HEK293 (cell line): ENCODE measurements at regions not wholly inside any gene's neighbourhood (a gene's known extent, or its start where the extent isn't known, plus 50 kb on each side); places are given as distances from the start of the nearest gene placed in this dataset.
"Not testable (repeated sequence)": the region's sequence is repeated elsewhere in the genome, so short reads cannot be mapped to it uniquely, and the experiment has no call there.

Experiments
- CTCF ChIA-PET: fragments of 350-600 bp; formaldehyde crosslinking; extraction: SDS; loops from one replicate; lab custom pipeline; 2021; ENCODE audit warnings: antibody characterized with exemption; lab: Yijun Ruan, JAX
- POLR2A ChIA-PET: fragments of 300-600 bp; formaldehyde crosslinking; extraction: SDS; loops from one replicate; lab custom pipeline; 2020; ENCODE audit warnings: antibody characterized with exemption, inconsistent platforms; lab: Yijun Ruan, JAX
- H3K27ac ChIP-seq: fragments of 200-500 bp; sonication (Bioruptor generic); 2 replicates; pipeline ENCODE4 v1.5.1; 2014; ENCODE audit warnings: low read depth, low read length, control low read depth, inconsistent platforms; ENCODE audit errors: extremely low read depth
- H3K36me3 ChIP-seq, 2 experiments: fragments of 200-500 bp in 1 of 2; sonication (Bioruptor generic) in 1 of 2; 1 replicate in 1 of 2; 2 replicates in 1 of 2; pipeline ENCODE4 v1.5.1; 2014 to 2017; ENCODE audit warnings: inconsistent platforms in 2 of 2, low read length in 2 of 2; ENCODE audit not compliant: control insufficient read depth in 2 of 2, insufficient read depth in 1 of 2
- H3K4me1 ChIP-seq: fragments of 200-500 bp; sonication (Bioruptor generic); 2 replicates; pipeline ENCODE4 v1.5.1; 2014; ENCODE audit warnings: mild to moderate bottlenecking, low read length, inconsistent platforms; ENCODE audit not compliant: control insufficient read depth, insufficient read depth
- H3K4me3 ChIP-seq: 2 replicates; pipeline ENCODE4 v1.5.1; 2011; ENCODE audit warnings: low read depth, mild to moderate bottlenecking, control low read depth, low read length, moderate library complexity
- H3K9me3 ChIP-seq: fragments of 200-500 bp; sonication (Bioruptor generic); 2 replicates; pipeline ENCODE4 v1.5.1; 2014; ENCODE audit warnings: low read depth, low read length, inconsistent platforms; ENCODE audit not compliant: control insufficient read depth, insufficient read depth

DNA sequence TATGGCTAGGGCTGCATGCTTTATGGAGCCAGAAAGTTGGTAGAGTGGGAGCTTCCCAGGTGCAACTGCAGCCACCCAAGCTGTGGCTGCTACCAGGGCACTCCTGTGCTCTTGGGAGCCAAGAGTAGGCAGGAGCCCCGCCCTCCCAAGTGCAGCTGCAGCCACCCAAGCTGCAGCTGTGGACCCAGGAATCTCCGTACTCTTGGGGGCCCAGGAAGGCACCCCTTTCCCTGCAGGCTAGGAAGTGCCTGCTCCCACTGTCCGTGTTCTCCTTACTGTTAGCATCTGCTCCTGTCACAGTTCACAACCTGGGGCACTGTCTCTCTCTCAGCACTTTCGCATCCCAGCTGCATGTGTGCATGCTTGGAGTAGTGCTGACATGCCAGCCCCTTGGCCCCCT, 1718.4 kb downstream of the SPATA31A7 start:
- POLR2A ChIA-PET, H3K9me3 ChIP-seq, CTCF ChIA-PET: not testable (repeated sequence)

DNA sequence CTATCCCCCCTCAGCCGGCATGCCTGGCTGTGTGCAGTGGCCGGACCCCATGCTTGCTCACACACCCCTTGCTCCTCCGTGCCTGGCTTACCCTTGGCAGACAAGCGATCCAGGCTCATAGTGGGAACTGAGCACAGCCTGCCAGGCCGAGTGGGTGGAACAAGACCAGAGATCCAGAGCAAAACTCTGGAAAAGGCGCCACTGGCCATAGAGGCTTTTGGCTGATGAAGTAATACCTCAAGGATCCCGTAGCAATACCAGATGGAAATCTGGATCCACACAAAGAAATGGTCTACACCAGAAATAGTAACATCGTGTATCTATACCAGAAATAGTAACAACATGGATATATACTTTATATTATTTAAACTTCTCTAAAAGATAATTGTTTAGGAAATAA, 1719.6 kb downstream of the SPATA31A7 start:
- POLR2A ChIA-PET, H3K27ac ChIP-seq, H3K4me3 ChIP-seq, CTCF ChIA-PET, H3K36me3 ChIP-seq, H3K9me3 ChIP-seq, H3K4me1 ChIP-seq: not testable (repeated sequence)

More for the DNA sequence above, 1718.4 kb downstream of the SPATA31A7 start:
- H3K27ac ChIP-seq, H3K4me3 ChIP-seq, H3K4me1 ChIP-seq, H3K36me3 ChIP-seq: not testable (repeated sequence)

DNA sequence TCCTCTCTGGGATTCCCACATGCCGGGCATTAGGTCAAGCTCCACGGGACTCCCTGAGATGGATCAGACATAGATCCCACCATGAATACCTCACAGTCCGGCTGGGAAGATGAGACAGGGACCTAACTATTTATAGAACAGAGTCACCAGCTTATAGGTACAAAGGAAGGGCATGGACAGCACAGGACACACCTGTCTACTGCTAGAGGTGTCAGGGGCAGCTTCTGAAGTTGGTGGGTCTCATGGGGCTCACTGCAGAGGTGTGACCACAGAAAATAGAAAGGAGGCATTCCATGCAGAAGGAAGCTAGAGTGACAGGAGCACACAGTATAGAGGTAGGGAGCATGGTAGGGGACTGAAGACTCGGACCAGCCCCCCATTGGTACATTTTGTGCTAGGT, 1722.4 kb downstream of the SPATA31A7 start:
- H3K27ac ChIP-seq, H3K4me1 ChIP-seq, H3K4me3 ChIP-seq, CTCF ChIA-PET, H3K9me3 ChIP-seq, POLR2A ChIA-PET, H3K36me3 ChIP-seq: not testable (repeated sequence)

DNA sequence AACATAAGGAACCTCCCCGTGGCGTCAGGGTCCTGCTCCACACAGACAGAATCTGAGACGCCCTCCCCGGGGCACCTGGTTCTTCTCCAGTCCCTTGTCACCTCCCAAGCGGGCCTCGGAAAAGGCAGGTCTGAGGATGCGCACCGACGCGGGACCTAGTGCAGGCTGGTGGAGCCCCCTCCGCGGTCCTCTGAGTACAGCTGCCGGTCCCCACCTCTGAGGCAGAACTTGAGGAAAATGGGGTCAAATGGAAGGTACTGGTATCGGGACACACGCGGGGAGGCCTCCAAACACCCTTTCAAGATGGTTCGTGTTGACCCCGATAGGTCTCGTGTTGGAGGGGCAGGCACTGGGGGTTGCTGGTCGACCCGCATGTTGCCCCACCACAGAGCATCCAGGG, 1725.3 kb downstream of the SPATA31A7 start:
- H3K27ac ChIP-seq, H3K4me1 ChIP-seq, POLR2A ChIA-PET, CTCF ChIA-PET, H3K36me3 ChIP-seq, H3K9me3 ChIP-seq, H3K4me3 ChIP-seq: not testable (repeated sequence)

DNA sequence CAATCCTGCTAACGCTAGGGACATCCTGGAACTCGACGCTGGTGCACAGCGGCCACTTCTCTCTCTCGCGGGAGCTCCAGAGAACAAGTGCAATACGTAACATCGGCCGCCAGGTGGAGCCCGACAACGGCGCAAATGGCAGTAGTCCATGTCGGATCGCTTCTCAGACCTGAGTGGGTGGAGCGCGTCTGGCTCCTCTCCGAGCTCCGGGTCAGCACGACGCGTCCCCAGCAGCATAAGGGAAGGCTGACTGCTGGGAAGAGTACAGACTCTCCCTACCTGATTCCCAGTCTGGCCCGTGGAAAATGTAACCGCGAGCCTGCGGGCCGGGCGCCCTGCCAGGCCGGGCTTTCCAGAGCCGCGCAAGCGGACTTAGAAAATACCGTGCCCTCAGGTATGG, 1725.8 kb downstream of the SPATA31A7 start:
- H3K4me1 ChIP-seq, H3K9me3 ChIP-seq, H3K27ac ChIP-seq, H3K36me3 ChIP-seq, H3K4me3 ChIP-seq, CTCF ChIA-PET, POLR2A ChIA-PET: not testable (repeated sequence)

DNA sequence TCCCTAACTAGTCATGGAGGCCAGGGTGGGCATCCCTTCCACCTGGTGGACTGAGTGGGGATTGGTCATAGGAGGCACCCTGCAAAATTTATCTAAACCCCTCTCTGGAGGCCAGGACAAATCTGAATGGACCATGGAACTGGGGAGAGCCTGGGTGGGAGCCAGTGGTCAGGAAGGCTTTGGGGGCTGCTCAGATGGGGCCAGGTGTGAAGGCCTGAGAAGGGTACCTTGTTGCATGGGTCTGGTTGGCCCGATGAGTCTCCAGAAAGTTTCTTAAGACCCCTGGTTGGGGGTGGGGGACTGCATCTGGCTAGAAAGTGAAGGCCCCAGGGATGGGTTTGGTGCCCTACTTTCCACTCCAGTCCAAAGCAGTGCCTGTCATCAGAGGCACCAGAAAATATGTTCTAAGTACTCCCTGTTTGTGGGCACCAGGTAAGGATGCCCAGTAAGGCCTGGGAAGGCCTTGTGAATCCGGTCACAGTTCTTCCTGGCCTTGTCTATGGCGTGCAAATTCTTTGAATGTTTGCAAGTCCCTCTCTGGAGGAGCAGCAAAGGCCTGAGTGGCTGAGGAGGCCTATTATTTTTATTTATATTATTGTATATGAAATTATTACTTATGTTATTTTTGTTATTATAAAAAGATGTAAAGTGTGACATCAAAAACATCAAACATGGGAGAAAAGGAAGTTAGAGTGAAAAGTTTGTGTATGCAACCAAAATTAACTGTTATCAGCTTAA, 1729.0 kb downstream of the SPATA31A7 start:
- POLR2A ChIA-PET, CTCF ChIA-PET, H3K36me3 ChIP-seq, H3K9me3 ChIP-seq, H3K4me3 ChIP-seq, H3K27ac ChIP-seq, H3K4me1 ChIP-seq: not testable (repeated sequence)

DNA sequence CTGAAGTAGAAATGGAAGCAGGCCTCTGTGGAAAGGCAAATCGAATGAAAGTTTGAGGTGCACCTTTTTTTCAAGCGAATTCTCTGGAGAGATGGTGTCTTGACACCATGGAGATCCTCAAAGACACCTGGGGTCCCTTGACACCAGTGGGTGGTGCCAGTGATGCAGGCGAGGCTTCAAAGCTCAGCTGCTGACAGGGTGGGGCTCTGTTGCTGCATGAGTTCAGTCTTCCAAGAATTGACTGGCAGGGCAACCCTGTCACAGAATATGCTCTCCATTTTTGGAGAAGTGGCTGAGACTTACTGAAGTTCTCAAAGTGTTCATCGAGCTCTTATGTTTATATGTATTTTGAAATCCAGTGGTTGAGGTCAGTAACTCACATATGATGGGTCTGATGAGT, 1741.6 kb downstream of the SPATA31A7 start:
- H3K4me3 ChIP-seq, H3K4me1 ChIP-seq, H3K36me3 ChIP-seq, H3K9me3 ChIP-seq, CTCF ChIA-PET, H3K27ac ChIP-seq, POLR2A ChIA-PET: not testable (repeated sequence)

DNA sequence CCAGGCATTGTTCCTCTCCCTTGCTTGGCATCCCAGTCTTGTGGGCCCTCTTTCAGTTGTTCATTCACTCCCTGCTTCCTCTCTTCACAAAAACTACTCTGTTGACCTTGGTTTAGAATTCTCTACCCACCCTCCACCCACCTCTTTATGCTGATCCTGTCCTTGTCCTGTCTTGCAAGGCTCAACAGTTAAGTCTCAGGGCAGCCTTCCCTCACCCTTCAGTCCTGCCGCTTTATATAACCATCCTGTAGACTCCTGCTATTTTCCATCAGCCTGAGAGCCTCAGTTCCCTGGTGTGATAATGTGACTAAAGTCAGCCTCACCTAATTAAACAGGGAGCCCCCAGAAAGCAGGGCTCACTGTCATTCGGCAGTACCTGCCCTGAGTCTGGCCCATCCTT, 1763.0 kb downstream of the SPATA31A7 start:
- H3K4me1 ChIP-seq, H3K9me3 ChIP-seq, POLR2A ChIA-PET, CTCF ChIA-PET, H3K36me3 ChIP-seq, H3K4me3 ChIP-seq, H3K27ac ChIP-seq: not testable (repeated sequence)
